Tibial artery (tissue), 4 donors: ENCODE measurements at regions not wholly inside any gene's neighbourhood (a gene's known extent, or its start where the extent isn't known, plus 50 kb on each side); places are given as distances from the start of the nearest gene placed in this dataset.

ENCODE experiments used
- DNase-seq, 2 donors: peaks; one replicate each; pipeline ENCODE4 v3.0.0-alpha.2; 2019
- H3K27ac ChIP-seq, 2 donors: fragments of 200-600 bp; sonication (generic) in 1 of 2; 1 replicate in 1 of 2; 2 replicates in 1 of 2; pipeline ENCODE4 v1.5.1; 2018 to 2019; ENCODE audit warnings: mild to moderate bottlenecking in 1 of 2
- H3K27me3 ChIP-seq, 2 donors: fragments of 200-600 bp; sonication (generic) in 1 of 2; one replicate each; pipeline versions ENCODE4 v1.5.1 to v1.6.0; 2016 to 2019
- H3K36me3 ChIP-seq, 3 donors: fragments of 200-600 bp; sonication (generic) in 2 of 3; one replicate each; pipeline ENCODE4 v1.5.1; 2016 to 2019; ENCODE audit warnings: mild to moderate bottlenecking in 2 of 3
- H3K4me1 ChIP-seq, 4 donors: fragments of 200-600 bp; sonication (generic) in 2 of 4; 1 replicate in 3 of 4; 2 replicates in 1 of 4; pipeline ENCODE4 v1.5.1; 2016 to 2019
- H3K4me3 ChIP-seq, 2 donors: fragments of 200-600 bp; sonication (generic) in 1 of 2; 1 replicate in 1 of 2; 2 replicates in 1 of 2; pipeline ENCODE4 v1.5.1; 2018 to 2019; ENCODE audit warnings: mild to moderate bottlenecking in 2 of 2
- H3K9me3 ChIP-seq, 3 donors: fragments of 200-600 bp; sonication (generic) in 1 of 3; one replicate each; pipeline ENCODE4 v1.5.1; 2016 to 2019
- CTCF ChIP-seq, 2 experiments: fragments of 200-600 bp in 1 of 2; fragments of 450-650 bp in 1 of 2; IDR thresholded peaks; one replicate each; pipeline ENCODE4 v1.5.1; 2017 to 2019; ENCODE audit warnings: antibody characterized with exemption in 2 of 2, mild to moderate bottlenecking in 1 of 2, moderate library complexity in 1 of 2
- intact Hi-C: fragments of 100-400 bp; cut with DNase I; formaldehyde crosslinking; loops from one replicate; pipeline ENCODE4 v1.15.0; 2023; ENCODE audit warnings: low total_unique reads

DNA sequence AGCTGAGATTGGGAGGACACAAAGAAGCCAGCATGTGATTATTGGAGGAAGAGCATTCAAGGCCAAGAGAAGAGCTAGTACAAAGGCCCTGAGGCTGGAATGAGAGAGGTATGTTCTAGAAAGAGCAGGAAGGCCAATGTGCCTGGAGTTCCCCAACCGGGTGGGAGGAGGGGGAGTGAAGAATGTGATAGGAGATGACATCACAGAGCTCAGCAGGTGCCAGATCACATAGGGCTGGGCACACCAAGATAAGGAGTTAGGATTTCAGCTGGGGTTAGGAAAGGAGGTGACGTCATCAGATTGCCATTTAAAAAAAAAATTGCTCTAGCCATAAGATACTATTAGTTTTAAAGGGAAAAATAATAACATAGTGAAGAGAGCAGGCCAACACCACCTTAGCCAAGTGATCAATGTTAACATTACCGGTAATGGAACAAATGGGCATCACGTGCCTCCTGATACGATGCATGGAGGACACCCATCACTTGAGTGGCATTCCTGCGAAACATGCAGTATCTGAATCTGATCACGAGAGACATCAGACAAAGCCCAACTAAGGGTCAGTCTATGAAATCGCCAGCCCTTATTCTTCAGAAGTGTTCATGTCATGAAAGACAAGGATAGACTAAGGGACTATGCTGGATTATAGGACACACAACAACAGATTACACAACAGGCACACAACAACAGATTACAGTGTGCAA is 344.3 kb downstream of the BCOR start:
- no peaks in the 10 kb centered on the region for H3K9me3 ChIP-seq
- no peak for TF ChIP-seq CTCF (IDR thresholded peaks at IDR 0.05)
- no peaks in the 10 kb centered on the region for H3K36me3 ChIP-seq
- no peak overlapping the region for H3K4me3 ChIP-seq
- DNase-seq = no peak
- H3K27ac ChIP-seq = peak overlapping the region; percentile 44 to 88
- H3K4me1 ChIP-seq = peaks cover 0 to 82% (median 28%) of the 10 kb centered on the region in 4 donors
- intact Hi-C loops = no loop called here
- H3K27me3 ChIP-seq = no peaks in the 10 kb centered on the region

- intact Hi-C loops = no loop called here
- H3K9me3 ChIP-seq = no peaks in the 10 kb centered on the region
Observed at GRCh38 chrX:39755143-39756032, 342.4 kb downstream of the BCOR start.

GRCh38 chrX:39756086-39756883 is 341.5 kb downstream of the BCOR start:
- peaks cover 0 to 84% (median 39%) of the 10 kb centered on the region in 4 donors for H3K4me1 ChIP-seq
- intact Hi-C loops = no loop called here
- no peaks in the 10 kb centered on the region for H3K36me3 ChIP-seq
- H3K27me3 ChIP-seq = no peaks in the 10 kb centered on the region
- TF ChIP-seq CTCF (IDR thresholded peaks at IDR 0.05) = no peak
- DNase-seq = no peak
- no peaks in the 10 kb centered on the region for H3K9me3 ChIP-seq
- H3K27ac ChIP-seq = peak overlapping the region; percentile 78 to 88
- no peak overlapping the region for H3K4me3 ChIP-seq

More at GRCh38 chrX:39755143-39756032, 342.4 kb downstream of the BCOR start:
- Histone ChIP-seq H3K36me3 (no peaks in the 10 kb centered on the region), H3K27ac (peak overlapping the region; percentile 78 to 88), H3K4me3 (no peak overlapping the region), H3K27me3 (no peaks in the 10 kb centered on the region), H3K4me1 (peaks cover 0 to 84% (median 33%) of the 10 kb centered on the region in 4 donors)
- DNase-seq = peak; percentile 88 to 94
- TF ChIP-seq CTCF (IDR thresholded peaks at IDR 0.05) = no peak

DNA sequence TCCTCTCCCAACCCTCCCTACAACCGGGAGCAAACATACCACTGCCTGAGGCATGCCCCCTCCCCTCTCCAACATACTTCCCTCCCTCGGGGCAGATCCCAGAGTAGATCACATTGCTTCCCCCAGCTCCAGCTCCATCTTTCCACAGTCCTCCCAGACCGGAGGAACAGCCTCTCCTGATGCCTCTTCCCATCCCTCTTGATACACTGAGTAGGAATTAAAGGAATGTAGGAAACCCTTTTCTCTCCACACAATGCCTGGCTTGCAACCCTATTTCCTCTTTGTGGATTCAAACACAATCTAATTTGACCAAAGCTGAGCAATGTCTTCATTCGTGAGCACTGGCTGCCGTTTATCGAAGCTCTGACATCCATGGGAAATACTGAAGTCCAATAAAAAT is 339.8 kb downstream of the BCOR start:
- no peak overlapping the region for H3K4me3 ChIP-seq
- no peak for TF ChIP-seq CTCF (IDR thresholded peaks at IDR 0.05)
- DNase-seq = no peak
- intact Hi-C loops = no loop called here
- peak overlapping the region; percentile 73 to 88 for H3K27ac ChIP-seq
- no peaks in the 10 kb centered on the region for H3K9me3 ChIP-seq
- no peaks in the 10 kb centered on the region for H3K36me3 ChIP-seq
- peaks cover 0 to 74% (median 35%) of the 10 kb centered on the region in 4 donors for H3K4me1 ChIP-seq
- no peaks in the 10 kb centered on the region for H3K27me3 ChIP-seq

GRCh38 chrX:39758791-39759525 is 338.8 kb downstream of the BCOR start:
- H3K4me1 ChIP-seq = peaks cover 0 to 64% (median 34%) of the 10 kb centered on the region in 4 donors
- H3K27me3 ChIP-seq = no peaks in the 10 kb centered on the region
- no peaks in the 10 kb centered on the region for H3K9me3 ChIP-seq
- peak in 1 of 2 donors; percentile 78 for DNase-seq
- no peaks in the 10 kb centered on the region for H3K36me3 ChIP-seq
- intact Hi-C loops = no loop called here
- no peak overlapping the region for H3K4me3 ChIP-seq
- no peak for TF ChIP-seq CTCF (IDR thresholded peaks at IDR 0.05)
- peak overlapping the region; percentile 73 to 88 for H3K27ac ChIP-seq
